ENCODE measurements at regions not wholly inside any gene's neighbourhood (a gene's known extent, or its start where the extent isn't known, plus 50 kb on each side); places are given as distances from the start of the nearest gene placed in this dataset.

DNA sequence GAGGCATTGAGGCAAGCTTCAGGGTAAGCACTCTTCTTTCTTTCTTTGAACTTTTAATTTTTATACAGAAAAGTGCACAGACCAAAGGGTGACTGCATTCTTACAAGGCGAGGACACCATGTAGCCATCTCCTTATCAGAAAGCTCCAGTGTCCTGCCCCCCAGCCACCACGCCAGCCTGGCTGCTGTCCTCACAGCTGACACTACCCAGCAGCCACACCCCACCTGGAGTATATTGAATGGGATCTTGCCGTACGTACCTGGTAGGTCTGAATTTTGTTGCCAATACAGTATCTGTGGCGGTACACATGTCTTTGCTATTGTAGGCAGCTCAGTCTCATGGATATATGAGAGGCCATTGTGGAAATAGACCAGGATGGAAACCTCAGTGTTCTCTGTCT, 284.0 kb upstream of the IRX2 start:
- TF ChIP-seq, protein P1, sequence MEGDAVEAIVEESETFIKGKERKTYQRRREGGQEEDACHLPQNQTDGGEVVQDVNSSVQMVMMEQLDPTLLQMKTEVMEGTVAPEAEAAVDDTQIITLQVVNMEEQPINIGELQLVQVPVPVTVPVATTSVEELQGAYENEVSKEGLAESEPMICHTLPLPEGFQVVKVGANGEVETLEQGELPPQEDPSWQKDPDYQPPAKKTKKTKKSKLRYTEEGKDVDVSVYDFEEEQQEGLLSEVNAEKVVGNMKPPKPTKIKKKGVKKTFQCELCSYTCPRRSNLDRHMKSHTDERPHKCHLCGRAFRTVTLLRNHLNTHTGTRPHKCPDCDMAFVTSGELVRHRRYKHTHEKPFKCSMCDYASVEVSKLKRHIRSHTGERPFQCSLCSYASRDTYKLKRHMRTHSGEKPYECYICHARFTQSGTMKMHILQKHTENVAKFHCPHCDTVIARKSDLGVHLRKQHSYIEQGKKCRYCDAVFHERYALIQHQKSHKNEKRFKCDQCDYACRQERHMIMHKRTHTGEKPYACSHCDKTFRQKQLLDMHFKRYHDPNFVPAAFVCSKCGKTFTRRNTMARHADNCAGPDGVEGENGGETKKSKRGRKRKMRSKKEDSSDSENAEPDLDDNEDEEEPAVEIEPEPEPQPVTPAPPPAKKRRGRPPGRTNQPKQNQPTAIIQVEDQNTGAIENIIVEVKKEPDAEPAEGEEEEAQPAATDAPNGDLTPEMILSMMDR (IDR thresholded peaks at IDR 0.05), result no peak
- H3K4me1 ChIP-seq, result no peaks in the 10 kb centered on the region

DNA sequence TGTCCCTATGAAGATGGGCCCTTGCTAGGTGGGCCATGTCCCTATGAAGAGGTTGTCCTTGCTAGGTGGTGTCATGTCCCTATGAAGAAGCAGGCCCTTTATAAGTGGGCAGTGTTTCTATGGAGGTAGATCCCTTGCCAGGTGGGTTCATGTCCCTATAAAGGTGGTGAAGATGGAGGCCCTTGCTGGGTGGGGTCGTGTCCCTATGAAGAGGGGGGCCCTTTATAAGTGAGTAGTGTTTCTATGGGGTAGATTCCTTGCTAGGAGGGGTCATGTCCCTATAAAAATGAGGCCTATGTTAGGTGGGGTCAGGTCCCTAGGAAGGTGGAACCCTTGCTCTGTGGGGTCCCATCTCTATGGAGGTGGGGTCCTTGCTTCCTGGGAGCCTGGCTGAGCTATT, 283.4 kb upstream of the IRX2 start:
- no peaks in the 10 kb centered on the region for H3K9me3 ChIP-seq
- no peaks in the 10 kb centered on the region for H3K4me1 ChIP-seq
- DNase-seq (ENCODE audit: low spot score in 2 of 2), result no peak
- no peaks in the 10 kb centered on the region for H3K27me3 ChIP-seq
- H3K4me3 ChIP-seq, result no peak overlapping the region
- TF ChIP-seq, protein P1 (IDR thresholded peaks at IDR 0.05), result no peak
- H3K27ac ChIP-seq, result no peak overlapping the region
- intact Hi-C loops (cut with DNase I), result no loop called here
- no peaks in the 10 kb centered on the region for H3K36me3 ChIP-seq

More for the DNA sequence above, 284.0 kb upstream of the IRX2 start:
- Histone ChIP-seq H3K36me3 (no peaks in the 10 kb centered on the region), H3K4me3 (no peak overlapping the region), H3K27me3 (no peaks in the 10 kb centered on the region), H3K9me3 (no peaks in the 10 kb centered on the region), H3K27ac (no peak overlapping the region)
- intact Hi-C loops (cut with DNase I), result no loop called here
- no peak for DNase-seq (ENCODE audit: low spot score in 2 of 2)

DNA sequence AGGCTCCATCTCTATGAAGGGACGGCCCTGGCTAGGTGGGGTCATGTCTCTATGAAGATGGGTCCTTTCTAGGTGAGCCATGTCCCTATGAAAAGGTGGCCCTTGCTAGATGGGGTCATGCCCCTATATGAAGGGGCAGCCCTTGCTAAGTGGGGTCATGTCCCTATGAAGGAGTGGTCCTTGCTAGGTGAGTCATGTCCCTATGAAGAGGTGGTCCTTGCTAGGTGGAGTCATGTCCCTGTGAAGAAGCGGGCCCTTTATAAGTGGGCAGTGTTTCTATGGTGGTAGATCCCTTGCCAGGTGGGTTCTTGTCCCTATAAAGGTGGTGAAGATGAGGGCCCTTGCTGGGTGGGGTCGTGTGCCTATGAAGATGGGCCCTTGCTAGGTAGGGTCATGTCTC, 283.0 kb upstream of the IRX2 start:
- no peak overlapping the region for H3K27ac ChIP-seq
- TF ChIP-seq, protein P1 (IDR thresholded peaks at IDR 0.05), result no peak
- DNase-seq (ENCODE audit: low spot score in 2 of 2), result no peak

DNA sequence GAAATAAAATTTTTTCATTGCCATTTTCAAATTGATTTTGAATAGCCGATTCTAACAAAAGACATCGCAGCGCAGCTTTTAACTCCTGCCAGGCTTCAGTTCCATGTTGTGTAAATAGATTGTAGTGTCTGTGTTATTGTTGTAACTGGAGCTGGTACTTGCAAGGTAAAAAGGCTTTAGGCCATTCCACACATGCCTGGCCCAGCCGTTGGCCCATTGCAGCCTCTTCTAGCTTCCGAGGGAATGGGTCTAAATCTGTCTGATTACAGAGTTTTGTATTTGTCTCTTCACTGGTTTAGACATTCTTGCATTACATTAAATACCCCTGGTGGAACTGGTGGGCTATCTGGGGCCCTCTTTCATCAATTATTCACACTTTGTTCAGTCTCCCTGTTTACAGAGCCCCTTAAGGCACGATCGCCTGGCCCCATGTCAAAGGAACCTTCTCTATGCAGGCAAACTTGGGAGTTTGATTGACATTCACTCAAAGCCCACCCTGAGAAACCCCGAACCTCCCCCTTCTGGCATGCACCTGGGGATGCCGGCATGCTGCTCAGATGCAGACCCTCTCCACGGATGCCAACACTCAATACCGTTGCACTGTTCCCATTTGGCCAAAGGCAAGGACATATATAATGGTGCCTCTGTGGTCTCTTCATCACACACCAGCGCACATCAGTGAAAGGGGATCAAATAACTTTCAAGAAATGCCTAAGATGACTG, 281.7 kb upstream of the IRX2 start:
- Histone ChIP-seq H3K27me3 (no peaks in the 10 kb centered on the region), H3K36me3 (no peaks in the 10 kb centered on the region), H3K27ac (no peak overlapping the region), H3K9me3 (no peaks in the 10 kb centered on the region), H3K4me1 (no peaks in the 10 kb centered on the region), H3K4me3 (no peak overlapping the region)
- intact Hi-C loops (cut with DNase I), result no loop called here
- no peak for DNase-seq (ENCODE audit: low spot score in 2 of 2)
- TF ChIP-seq, protein P1 (IDR thresholded peaks at IDR 0.05), result no peak

More for the DNA sequence above, 283.0 kb upstream of the IRX2 start:
- no peak overlapping the region for H3K4me3 ChIP-seq
- H3K4me1 ChIP-seq, result no peaks in the 10 kb centered on the region
- no peaks in the 10 kb centered on the region for H3K27me3 ChIP-seq
- no peaks in the 10 kb centered on the region for H3K36me3 ChIP-seq
- intact Hi-C loops (cut with DNase I), result no loop called here
- H3K9me3 ChIP-seq, result no peaks in the 10 kb centered on the region

DNA sequence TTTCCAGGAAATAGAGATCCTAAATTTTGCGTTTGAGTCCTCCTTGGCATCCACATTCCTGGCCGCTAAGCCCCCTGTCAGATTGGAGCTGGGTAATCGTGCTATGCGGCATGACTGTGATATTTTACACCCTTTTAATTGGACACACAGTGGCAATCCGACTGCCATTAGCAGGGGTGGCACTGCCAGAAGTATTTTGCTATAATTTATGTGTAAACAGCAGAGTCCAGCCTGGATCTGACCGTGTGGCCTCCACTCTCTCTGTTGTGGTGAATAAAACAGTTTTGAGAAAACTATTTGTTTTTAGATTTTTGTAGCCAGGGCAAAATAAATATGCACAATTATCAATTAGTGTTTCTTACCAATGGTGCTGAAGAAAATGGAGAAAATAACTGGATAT, 281.0 kb upstream of the IRX2 start:
- Histone ChIP-seq H3K36me3 (no peaks in the 10 kb centered on the region), H3K4me1 (no peaks in the 10 kb centered on the region), H3K4me3 (no peak overlapping the region), H3K27ac (no peak overlapping the region), H3K9me3 (no peaks in the 10 kb centered on the region), H3K27me3 (no peaks in the 10 kb centered on the region)
- intact Hi-C loops (cut with DNase I), result no loop called here
- no peak for DNase-seq (ENCODE audit: low spot score in 2 of 2)
- TF ChIP-seq, protein P1 (IDR thresholded peaks at IDR 0.05), result no peak

All from ascending aorta (tissue), 2 donors.